ENCODE measurements at regions not wholly inside any gene's neighbourhood (a gene's known extent, or its start where the extent isn't known, plus 50 kb on each side); places are given as distances from the start of the nearest gene placed in this dataset.

DNA sequence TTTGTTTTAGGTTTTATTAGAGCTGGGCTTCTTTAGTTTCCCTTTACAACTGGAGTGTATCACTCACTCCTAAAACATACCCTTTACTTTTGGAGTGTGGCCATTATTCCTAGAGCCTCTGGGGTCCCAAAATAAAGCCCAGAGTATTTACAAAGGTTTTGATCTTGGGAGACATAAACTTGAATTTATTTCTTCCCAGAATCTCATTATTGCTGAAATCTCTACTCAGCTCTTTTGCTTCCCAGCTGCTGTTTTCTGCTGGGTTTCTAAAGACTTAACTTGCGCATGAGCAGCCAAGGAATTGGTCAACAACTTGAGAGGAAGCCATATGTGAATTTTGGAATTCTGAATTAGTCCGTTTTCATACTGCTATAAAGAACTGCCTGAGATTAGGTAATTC is 94.5 kb upstream of the NRSN1 start:
- CTCF ChIA-PET: no interaction called here
- no peak overlapping the region for H3K27ac ChIP-seq
- POLR2A ChIA-PET (ENCODE audit: low non-redundant PET): no interaction called here
- TF ChIP-seq, protein P1, sequence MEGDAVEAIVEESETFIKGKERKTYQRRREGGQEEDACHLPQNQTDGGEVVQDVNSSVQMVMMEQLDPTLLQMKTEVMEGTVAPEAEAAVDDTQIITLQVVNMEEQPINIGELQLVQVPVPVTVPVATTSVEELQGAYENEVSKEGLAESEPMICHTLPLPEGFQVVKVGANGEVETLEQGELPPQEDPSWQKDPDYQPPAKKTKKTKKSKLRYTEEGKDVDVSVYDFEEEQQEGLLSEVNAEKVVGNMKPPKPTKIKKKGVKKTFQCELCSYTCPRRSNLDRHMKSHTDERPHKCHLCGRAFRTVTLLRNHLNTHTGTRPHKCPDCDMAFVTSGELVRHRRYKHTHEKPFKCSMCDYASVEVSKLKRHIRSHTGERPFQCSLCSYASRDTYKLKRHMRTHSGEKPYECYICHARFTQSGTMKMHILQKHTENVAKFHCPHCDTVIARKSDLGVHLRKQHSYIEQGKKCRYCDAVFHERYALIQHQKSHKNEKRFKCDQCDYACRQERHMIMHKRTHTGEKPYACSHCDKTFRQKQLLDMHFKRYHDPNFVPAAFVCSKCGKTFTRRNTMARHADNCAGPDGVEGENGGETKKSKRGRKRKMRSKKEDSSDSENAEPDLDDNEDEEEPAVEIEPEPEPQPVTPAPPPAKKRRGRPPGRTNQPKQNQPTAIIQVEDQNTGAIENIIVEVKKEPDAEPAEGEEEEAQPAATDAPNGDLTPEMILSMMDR (conservative IDR thresholded peaks at IDR 0.05; ENCODE audit: low read depth): no peak
- no peak for DNase-seq (ENCODE audit: low spot score)

DNA sequence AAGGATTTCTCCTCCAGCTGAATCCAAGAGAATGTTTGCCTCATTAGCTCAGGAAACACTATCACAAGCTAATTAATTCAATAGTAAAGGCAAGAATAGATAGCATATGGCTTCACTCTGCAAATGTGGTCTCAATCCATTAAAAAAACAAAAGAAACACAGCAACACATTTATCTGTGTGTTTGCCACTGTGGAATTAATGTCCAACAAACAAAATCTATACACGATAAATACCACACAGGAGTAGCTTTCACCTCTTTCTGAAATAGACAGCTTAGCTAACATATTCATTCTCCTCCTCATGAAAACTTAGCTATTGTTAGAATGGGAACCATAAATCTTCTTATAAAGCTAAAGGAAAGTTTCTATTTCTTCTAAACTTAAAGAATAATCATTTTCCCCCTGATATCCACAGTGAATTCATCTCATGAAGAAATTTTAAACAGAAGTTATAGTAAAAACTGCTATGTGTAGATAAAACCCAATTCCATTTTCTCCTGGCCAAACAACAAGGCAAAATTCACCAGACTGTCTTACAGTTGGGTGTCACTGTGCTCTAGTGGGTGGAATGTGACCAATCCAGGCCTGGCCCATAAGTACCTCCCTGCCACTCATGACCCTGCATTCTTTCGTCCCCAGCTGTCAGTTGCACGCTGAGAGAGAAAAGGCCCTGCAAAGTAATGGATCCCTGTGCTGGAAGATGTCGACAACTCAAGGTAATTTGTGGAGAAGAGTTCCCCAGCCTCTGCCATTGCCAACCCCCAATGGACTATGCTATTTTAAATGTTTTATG is 92.9 kb upstream of the NRSN1 start:
- POLR2A ChIA-PET (ENCODE audit: low non-redundant PET): no interaction called here
- H3K27ac ChIP-seq: no peak overlapping the region
- CTCF ChIA-PET: interaction anchor here (0.6 kb wide), 1 partner anchor 9 kb away, joined by 3 read pairs; no protein-coding TSS in a partner anchor
- DNase-seq (ENCODE audit: low spot score): no peak
- TF ChIP-seq, protein P1 (conservative IDR thresholded peaks at IDR 0.05; ENCODE audit: low read depth): no peak

DNA sequence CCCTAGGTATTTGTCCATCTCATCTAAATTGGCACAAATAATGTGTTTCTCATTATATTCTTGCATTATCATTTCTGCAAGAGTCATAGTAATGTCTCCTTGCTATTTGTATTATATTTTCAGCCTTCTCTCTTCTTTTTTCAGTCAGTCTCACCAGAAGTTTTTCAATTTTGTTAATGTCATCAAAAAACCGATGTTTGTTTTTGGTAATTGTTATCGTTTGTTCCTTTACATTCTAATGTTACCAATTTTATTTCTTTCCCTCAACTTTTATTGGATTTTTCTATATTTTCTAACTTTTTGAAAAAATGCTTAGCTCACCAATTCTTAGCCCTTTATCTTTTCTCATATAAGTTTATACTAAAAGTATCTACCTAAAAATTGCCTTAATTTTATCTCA is 82.2 kb upstream of the NRSN1 start:
- POLR2A ChIA-PET (ENCODE audit: low non-redundant PET): no interaction called here
- TF ChIP-seq, protein P1 (conservative IDR thresholded peaks at IDR 0.05; ENCODE audit: low read depth): no peak
- CTCF ChIA-PET: no interaction called here
- DNase-seq (ENCODE audit: low spot score): no peak
- no peak overlapping the region for H3K27ac ChIP-seq

DNA sequence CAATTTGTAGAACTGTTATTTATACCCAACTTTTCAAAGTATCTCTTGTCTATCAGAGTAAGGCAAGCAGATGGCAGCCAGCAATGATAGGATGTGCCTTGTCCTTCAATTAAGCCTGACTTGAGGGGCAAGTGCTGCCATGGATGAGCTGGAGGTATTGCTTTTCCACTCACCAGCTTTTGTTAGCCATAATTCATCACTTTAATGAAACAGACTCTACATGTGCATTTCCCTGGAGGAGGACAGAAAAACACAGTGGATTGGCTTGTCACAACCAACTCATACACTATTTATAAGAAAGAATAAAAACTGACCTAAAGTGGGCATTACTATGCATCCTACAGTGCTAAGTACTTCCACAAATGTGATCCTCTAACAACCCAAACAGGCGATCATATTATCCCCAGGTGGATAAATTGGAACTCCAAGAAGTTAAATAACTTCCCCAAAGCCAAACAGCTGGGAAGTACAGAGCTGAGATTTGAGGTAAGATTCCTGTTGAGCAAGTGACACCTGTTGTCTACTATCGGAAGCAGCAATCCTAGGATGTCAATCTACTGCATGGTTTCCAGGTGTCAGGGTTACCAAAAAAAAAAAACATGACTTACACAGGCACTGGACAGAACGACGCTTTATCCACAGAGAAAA is 73.9 kb upstream of the NRSN1 start:
- TF ChIP-seq, protein P1 (conservative IDR thresholded peaks at IDR 0.05; ENCODE audit: low read depth): no peak
- CTCF ChIA-PET: no interaction called here
- POLR2A ChIA-PET (ENCODE audit: low non-redundant PET): no interaction called here
- no peak for DNase-seq (ENCODE audit: low spot score)
- H3K27ac ChIP-seq: no peak overlapping the region

DNA sequence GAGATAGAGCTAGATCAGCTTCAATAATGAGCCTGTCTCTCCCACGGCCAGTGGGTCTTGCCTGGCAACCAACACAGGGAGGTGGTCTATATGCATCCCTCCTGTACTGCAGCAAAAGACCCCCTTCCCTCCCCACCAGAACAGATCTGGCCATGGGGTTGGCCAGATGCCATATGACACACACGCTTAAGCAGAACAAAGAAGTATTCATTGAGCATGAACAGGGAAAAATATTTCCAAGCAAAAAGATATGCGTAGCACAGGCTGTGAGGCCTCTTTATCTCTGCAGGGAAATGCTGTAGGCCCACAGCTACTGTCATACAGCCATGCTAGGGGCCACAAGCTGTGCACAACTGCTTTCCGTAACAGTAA is 73.4 kb upstream of the NRSN1 start:
- H3K27ac ChIP-seq: no peak overlapping the region
- no peak for DNase-seq (ENCODE audit: low spot score)
- TF ChIP-seq, protein P1 (conservative IDR thresholded peaks at IDR 0.05; ENCODE audit: low read depth): no peak
- POLR2A ChIA-PET (ENCODE audit: low non-redundant PET): no interaction called here
- CTCF ChIA-PET: no interaction called here

DNA sequence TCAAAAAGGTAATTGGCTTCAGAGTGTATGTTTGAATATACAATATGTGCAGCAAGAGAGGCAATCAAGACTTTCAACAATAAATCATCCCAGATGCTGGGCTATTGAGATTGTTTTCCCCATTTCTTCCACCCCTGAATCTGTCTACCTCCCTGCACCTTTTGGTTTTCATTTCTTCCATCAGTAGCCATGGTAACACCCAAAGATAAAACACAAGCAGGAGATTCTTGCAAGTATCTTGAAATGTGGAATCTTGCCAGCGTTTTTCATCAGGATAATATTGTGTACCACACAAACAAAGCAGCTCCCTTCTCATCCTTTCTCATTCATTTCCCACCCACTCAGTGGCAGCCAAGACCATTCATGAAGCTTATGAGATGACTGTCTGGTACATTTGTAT is 73.0 kb upstream of the NRSN1 start:
- no peak overlapping the region for H3K27ac ChIP-seq
- ChIA-PET CTCF (no interaction called here), POLR2A (ENCODE audit: low non-redundant PET) (no interaction called here)
- TF ChIP-seq, protein P1 (conservative IDR thresholded peaks at IDR 0.05; ENCODE audit: low read depth): no peak
- no peak for DNase-seq (ENCODE audit: low spot score)
